Activated CD8-positive, alpha-beta memory T cell treated with anti-CD3 and anti-CD28 coated beads, Interleukin-2, amount 50 U/mL, for 4 hours (primary cell): ENCODE measurements at regions not wholly inside any gene's neighbourhood (a gene's known extent, or its start where the extent isn't known, plus 50 kb on each side); places are given as distances from the start of the nearest gene placed in this dataset.
"Not testable (repeated sequence)": the region's sequence is repeated elsewhere in the genome, so short reads cannot be mapped to it uniquely, and the experiment has no call there.

Experiments
- DNase-seq: peaks from one replicate; pipeline ENCODE4 v3.0.0-alpha.2; 2020

DNA sequence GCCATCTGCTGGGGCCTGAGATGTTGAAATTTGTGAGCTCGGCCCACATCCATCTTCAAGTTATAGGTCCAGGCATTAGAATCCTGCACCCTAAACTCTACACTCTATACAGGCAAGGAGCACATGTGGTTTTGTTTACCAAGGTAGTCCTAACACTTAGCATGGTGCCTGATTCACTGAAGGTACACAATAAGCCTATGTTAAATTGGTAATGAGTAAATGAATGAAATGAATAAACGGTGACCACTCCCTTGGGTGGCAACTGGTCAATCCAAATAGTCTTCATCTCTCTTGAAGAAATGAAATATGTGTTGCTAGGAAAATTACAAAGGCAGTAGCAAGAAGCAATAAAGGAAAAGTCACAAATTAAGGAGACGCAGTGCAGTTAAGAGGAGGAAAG lies 359.3 kb upstream of the UBE2E2 start:
- no peak for DNase-seq

DNA sequence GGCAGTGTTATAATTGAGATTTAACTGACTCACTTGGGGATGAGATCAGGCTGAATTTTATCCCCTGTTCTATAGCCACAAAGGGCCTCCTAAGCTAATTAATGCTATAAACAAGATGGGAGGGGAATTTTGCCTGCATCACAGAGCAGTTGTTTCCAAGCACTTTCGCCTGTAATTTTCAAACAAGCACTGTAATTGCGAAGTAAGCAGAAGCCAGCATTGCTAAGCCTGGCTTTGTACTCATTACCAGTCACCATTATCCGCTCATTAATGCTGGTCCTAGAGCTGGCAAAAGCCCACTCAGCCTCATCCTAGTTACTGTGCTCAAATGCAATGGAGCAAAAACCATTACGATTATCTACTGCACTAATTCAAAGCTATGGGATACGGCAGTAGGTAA lies 356.6 kb upstream of the UBE2E2 start:
- DNase-seq = no peak

DNA sequence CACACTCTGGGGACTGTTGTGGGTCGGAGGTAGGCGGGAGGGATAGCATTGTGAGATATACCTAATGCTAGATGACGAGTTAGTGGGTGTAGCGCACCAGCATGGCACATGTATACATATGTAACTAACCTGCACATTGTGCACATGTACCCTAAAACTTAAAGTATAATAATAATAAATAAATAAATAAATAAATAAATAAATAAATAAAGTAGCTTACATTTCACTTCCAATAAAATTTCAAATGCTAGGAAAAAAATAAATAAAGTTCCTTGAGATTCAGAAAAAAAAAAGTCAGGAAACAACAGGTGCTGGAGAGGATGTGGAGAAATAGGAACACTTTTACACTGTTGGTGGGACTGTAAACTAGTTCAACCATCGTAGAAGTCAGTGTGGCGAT lies 353.5 kb upstream of the UBE2E2 start:
- not testable (repeated sequence) for DNase-seq

DNA sequence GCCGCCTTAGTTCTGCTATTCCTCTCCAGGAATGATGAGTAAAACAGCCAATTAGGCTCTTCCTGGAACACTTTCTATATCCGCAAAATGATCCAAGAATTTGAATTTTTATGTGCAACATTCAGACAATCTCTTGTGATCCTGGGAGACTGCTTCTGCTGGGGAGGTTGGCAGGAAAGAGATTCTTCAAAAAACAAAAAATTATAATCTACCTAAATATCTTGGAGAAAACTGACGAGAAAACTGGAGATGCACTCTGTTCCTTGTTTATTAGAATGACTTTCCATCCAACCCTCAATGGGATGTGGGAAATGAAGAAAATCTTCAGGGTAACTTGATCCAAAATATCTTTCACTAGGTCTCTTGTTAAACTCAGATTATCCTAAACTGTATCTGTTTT lies 346.3 kb upstream of the UBE2E2 start:
- DNase-seq = no peak

DNA sequence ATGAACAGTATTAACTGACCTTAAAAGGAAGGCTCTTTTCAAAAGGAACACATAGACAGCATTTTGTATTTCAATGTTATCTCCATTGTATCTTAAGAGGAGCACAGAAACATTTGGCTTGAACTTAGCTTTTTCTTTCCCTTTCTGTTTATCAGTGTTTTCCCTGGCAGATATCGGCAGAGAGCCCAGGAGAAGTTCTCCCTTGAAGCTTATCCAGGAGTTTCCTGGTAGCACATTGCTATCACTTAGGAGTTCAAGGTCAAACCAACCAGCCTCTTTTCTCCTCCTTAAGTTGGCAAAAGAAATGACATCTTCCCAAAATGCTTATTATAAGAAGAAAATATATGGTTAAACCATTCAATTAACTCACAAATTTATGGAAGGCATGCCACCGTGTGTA lies 344.6 kb upstream of the UBE2E2 start:
- no peak for DNase-seq

DNA sequence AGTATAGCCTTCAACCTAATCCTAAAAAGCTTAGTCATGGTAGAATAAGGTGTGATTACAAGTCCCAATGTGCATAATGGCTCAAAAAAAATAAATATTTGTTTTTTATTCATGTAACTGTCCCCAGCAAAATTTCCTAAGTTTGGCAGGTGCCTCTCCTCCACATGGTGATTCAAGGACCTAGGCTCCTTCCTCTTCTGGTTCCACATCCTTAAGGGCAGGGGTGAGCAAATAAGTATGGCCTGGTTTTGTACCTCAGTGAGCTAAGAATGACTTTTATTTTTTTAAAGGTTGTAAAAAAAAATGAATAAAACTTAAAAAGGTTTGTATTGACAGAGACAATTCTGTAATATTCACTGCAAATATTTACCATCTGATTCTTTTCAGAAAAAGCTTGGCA lies 343.5 kb upstream of the UBE2E2 start:
- DNase-seq = no peak

DNA sequence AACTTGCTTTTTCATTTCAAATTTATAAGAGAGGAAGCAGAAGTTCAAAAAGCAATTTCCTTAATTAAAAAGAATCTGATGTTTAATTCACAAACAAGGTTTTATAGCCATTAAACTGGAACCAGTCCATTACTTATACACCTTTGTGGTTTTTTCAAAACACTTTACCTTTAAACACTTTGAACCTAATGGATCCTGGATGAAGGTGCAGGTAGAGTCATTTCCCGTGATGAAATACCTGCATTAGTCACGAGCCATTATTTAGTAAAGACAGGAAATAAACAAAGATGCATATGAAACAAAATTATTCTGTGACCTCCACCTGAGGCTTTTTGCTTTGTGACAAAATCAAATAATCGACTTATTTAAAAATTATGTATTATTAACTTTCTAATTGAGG lies 341.7 kb upstream of the UBE2E2 start:
- DNase-seq = no peak

DNA sequence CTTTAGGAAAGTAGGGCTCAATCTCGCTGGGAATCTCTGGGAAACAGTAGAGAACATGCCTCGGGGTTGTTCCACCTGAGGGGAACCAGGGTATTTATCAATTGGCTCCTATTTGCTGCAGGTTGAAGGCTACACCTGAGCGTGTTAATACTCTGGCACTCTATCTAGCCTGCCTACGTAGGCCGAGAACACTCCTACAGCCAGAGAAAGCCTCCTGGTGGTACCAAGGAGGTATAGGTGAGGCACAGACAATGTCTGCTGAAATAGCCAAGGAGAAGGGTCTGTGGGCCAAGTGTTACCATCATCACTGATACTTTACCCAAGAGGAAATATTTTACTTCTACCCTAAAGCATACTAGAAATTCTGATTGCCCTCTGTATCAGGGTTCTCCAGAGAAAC lies 341.0 kb upstream of the UBE2E2 start:
- no peak for DNase-seq

DNA sequence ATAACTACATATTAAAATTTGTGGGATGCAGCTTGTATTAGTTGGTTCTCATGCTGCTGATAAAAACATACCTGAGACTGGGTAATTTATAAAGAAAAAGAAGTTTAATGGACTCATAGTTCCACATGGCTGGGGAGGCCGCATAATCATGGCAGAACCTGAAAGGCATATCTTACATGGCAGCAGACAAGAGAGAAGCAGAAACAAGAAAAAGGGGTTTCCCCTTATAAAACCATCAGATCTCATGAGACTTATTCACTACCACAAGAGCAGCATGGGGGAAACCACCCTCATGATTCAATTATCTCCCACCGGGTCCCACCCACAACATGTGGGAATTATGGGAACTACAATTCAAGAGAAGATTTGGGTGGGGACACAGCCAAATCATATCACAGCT lies 320.3 kb upstream of the UBE2E2 start:
- not testable (repeated sequence) for DNase-seq

DNA sequence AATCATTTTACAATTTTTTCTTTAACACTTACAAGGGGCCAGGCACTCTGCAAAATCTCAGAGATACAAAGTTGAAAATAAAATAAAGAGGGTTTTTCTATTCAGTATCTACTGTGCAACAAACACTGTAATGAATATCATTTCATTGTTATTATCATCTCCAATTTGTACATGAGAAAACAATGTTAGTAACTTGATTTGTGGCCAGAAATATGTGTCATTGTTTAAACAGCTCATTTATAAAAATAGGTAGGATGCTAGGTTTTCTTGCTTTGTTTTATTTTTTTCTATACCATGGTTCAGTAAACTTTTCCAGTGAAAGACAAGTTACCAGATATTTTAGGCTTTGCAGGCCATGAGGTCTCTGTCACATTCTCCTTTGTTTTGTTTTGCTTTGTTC lies 318.1 kb upstream of the UBE2E2 start:
- no peak for DNase-seq

DNA sequence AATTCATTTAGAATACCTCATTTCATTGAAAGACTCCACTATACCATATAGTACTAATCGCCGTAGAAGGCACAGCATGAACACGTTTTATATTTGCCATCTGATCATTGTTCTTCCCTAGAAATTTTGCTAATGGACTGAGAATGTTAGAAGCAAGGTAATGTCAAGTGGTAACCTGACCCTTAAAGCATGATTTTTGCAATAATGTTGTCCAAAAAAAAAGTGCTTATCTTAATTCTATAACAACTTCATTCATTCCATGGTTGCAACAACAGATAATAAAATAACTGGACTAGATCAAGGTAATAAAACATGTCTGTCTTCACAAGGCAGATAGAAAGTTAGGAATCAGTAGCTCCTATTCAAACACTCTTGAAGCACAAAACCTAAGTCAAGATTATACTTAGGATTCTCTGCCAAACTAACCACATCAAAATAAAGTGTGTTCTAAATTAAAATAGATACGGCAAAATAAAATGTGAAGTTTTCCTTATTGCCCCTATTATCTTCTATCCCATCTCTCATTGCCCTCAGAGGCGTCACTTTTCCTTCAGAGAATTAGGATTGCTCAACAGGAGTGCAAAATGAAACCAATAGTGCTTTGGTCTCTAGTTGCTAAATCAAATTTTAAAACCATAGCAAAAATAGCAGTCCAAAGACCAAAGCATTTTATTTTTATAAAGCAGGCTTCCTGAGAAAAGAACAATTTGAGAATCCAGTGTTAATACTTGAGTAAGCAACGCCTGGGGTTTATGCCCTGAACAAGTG lies 317.4 kb upstream of the UBE2E2 start:
- no peak for DNase-seq

DNA sequence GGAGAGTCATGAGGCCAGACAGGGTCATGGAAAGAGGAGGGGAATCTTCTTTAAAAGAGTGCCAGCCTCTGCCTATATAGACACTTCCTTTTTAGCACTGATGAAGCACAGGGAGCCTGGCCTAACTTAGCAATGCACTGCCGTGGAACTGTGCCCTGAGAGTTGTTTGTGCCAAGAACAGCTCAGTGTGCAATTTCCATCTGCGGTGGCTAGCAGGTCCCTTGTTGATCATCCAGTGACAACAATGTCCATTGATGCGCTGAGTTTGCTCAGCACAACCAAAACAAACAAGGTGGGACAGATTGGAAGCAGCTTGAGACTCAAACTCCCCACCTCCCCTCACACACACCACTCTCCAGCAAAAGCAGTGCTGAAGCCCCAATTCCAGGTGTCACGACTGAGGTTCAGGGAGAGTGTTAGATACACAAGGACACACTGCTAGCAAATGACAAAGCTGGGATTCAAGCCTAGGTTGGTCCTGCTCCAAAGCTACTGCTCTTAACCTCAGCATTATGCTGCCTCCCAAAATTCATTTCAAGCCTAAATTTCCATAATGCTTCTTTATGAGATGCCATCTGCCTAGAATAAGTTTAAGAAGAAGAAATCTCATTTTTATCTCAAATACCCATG lies 316.6 kb upstream of the UBE2E2 start:
- no peak for DNase-seq

DNA sequence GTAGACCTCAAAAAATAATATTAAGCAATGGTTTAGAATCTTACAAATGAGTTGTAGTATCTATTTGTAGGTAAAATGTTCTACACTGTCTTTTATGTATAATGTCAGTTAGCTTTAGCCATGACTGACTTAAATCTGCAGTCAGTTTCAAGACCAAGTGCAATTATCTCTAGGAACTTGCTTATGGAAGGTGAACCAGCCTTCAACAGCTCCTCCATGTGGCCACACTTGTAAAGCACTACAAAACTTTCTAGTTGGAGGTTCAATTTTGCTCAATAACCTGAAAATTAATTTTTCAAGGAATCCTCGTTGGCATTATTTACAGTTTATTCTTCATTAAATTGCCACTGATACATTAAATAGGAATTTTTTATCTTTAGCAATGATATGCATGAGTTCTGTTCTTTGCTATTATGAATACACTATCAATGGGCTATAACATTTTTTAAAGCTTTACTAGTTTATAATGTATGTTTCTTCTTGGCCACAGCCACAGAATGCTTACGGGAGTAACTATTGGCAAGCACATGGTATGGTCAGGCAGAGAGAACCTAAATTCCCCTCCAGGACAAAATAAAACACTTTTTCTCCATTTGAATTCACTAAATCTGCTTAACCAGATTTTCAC lies 315.3 kb upstream of the UBE2E2 start:
- DNase-seq = no peak

DNA sequence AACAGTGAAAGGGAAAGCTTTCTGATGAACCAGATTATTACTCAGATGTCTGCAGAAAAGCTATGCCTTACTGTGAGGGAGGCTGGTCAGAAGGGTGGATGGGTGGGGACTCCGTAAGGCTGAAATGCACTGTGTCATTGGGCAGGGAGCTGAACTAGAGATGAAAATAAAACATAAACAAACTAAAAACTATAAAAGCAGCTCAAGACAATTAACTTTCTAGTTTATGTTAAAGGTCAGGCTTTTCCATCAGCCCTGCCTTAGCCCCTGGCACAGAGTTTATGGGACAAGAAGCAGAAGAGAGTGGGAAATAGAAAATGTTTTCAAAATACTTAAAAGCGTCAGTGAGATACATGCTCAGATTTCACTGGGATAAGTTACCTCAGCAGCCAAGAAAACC lies 310.0 kb upstream of the UBE2E2 start:
- DNase-seq = no peak

DNA sequence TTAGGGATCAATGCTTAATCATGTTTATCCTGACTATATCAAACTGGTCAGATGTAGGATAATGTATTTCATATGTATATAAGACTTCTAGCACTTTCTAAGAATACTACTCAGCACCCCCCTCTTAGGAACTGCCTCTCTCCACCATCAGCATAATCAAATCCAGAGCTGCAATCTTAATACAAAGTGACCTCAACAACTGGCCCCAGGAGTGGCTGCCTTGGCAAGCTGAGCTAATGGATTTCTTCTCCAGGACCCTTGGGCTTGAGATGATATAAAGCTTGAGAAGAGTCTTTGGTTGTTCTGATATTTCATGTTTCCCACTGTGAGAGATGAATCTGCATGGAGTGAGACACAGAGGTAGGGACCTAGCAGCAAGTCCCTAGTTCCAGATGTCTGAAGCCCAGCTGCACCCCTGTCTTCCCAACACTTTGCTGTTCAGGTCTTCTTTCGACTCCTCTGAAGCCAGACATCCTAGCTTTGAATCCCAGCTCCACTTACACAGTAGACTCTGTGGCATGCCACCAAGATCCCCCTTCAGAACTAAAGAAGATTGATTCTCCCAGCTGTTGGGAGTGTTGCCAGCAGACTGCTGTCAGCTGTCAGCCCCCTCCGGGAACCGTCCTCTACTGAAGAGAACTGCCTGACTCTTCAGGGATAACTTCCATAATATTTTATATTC lies 309.3 kb upstream of the UBE2E2 start:
- DNase-seq = no peak

DNA sequence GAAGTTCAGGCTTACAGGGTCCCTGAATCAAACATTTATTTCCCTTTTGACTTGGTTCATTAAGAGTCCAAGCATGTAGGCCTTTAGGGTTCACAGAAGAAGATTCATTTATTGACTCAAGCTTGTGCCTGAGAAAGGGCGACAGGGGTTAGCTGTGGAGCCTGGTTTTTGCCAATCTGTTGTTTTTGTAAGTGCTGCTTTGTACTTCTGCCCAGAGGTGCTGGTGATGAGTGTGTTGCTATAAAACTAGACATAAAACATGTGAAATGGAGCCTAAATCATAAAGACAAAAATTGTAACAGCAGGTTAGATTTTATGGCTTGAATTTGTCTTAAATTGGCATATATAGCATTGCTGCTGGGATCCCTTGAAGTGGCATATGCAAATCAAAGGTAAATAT lies 308.3 kb upstream of the UBE2E2 start:
- DNase-seq = no peak

DNA sequence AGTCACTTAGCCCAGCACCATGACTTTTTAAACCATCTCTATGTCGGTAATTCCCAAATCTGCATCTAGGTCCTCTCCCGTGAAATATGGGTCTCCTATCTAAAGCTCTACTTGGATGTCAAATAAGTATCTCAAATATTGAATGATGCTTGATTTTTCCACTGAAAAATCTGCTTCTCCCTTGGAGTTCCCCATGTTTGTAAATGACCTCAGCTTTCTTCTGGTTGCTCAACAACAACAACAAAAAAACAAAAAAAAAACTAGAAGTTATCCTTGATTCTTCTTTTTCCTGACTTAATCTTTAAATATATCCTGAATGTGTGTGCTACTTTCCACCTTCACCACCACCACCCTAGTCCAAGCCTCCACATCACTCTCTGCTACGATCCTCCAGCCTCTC lies 307.5 kb upstream of the UBE2E2 start:
- no peak for DNase-seq

DNA sequence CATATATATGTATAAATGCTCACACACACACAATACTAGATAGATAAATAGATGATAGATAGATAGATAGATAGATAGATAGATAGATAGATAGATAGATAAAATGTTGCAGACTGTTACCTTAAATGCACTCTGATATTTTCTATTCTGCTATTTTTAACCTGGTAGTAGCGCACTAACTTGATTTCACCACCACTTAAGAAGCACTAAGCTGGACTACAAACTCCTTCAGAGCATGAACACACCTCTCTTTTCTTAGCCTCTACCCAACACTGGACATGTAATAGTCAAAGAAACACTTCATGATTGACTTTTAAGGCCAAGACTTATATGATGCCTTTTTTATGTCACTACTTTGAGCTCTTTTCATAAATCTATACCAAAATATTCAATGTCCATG lies 304.6 kb upstream of the UBE2E2 start:
- no peak for DNase-seq

DNA sequence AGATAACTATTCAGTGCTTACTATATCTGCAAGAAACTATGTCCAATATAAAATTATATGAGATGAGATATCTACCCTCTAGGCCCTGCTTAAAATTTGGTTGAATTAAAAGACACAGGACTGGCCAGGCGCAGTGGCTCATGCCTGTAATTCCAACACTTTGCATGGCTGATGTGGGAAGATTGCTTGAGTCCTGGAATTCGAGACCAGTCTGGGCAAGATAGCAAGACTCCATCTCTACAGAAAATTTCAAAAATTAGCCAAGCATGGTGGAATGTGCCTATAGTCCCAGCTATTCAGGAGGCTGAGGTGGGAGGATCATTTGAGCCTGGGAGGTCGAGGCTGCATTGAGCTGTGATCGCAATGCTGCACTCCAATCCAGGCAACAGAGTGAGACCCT lies 303.7 kb upstream of the UBE2E2 start:
- no peak for DNase-seq

DNA sequence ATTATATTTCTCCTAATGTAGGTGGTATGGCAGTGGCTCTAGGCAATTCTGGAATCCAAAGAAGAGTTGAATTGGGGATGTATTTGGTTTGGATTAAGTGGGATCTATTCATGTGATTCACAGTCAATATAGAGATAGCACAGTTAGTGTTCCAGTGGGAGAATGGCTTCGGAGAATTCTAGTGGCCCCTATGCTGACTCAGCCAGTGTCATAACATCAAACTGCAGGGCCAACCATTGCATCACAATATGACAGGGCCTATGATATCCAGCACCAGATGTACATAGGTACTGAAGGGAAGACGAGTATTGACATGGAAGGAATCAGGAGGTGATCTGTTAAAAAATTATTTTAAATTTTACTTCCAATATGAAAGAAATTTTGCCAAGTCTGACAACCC lies 302.8 kb upstream of the UBE2E2 start:
- no peak for DNase-seq

DNA sequence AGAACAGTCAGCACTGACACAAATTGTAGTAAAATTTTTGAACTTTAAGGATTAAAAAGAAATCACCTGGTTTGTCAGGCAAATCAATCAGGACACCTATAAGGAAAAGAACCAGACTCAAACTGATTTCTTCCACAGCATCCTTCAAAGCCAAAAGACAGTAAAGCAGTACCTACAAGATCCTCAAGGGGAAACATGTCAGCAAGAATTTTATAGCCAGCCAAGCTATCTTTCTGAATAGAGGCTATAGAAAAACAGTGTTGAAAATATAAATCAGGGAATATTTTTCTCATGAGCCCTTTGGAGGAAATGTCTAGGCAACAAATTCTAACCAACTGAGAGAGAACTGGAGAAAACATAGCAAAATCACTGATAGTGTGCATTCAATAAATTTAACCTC lies 301.4 kb upstream of the UBE2E2 start:
- DNase-seq = no peak

DNA sequence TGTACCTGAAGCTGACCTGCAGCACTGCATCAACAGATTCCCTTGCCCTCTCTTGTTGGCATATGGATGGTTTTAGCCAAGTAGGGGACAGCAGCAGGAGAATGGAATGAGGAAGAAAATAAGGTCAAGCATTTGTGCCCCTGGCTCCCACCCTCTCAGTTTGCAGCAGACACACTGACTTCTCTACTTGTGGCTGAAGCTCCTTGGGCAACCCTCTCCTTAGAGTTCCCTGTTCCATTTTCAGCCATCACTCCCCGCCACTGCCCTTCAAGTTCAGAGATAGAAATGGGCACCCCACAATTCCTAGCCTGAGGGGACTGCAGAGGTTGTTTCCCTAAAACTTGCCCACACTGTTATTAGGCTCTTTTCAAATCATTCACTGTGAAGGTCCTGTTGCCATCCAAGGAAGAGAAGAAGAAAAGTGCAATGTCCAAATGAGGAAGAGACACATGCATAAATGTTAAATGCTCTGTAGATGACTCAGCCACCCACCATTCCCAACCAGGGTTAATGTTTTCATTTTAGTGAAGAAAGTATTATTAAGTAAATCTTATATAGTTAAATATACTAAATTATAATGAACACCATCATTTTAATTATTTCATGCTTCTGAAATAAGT lies 295.9 kb upstream of the UBE2E2 start:
- no peak for DNase-seq

DNA sequence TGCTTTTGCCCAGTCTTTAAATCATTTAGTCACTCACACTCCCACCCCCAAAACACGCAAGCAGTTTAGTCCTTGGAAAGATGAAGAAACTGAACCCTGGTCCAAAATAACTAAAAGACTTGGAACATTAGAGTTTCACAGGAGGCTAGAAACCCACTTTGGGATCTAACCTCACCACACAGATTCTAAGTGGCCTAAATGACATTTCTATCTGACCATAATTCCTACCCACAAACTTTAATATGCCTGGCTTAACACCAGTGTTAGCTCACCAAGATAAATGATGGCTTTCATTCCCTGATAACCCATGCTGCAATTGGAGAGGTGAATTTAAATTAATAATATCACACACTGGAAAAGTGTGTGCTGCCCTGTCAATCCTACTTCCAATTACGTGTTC lies 295.3 kb upstream of the UBE2E2 start:
- no peak for DNase-seq
